GM12864 (cell line): ENCODE measurements at regions not wholly inside any gene's neighbourhood (a gene's known extent, or its start where the extent isn't known, plus 50 kb on each side); places are given as distances from the start of the nearest gene placed in this dataset.

Source experiments
- DNase-seq: peaks from one replicate; pipeline ENCODE4 v3.0.0-alpha.2; 2011; ENCODE audit warnings: low read depth
- H3K4me3 ChIP-seq: 2 replicates; pipeline ENCODE4 v1.5.1; 2011; ENCODE audit warnings: mild to moderate bottlenecking, low read depth, low read length, control low read depth
- CTCF ChIP-seq: IDR thresholded peaks from 2 replicates; pipeline ENCODE4 v1.5.1; 2011; ENCODE audit warnings: low read depth, mild to moderate bottlenecking, moderate library complexity, low read length, control low read depth, inconsistent platforms; ENCODE audit errors: missing control alignments

- no peak overlapping the region for H3K4me3 ChIP-seq
- no peak for TF ChIP-seq CTCF
- DNase-seq = no peak
Measured at GRCh38 chr14:43778937-43779639, 728.0 kb downstream of the FSCB start.

GRCh38 chr14:43778570-43778936 lies 728.5 kb downstream of the FSCB start:
- no peak overlapping the region for H3K4me3 ChIP-seq
- no peak for TF ChIP-seq CTCF
- no peak for DNase-seq

- TF ChIP-seq CTCF = no peak
- no peak overlapping the region for H3K4me3 ChIP-seq
- DNase-seq = no peak
Measured at GRCh38 chr14:43765474-43765873, 741.6 kb downstream of the FSCB start.

- H3K4me3 ChIP-seq = no peak overlapping the region
- TF ChIP-seq CTCF = no peak
Measured at GRCh38 chr14:43764433-43764832, 742.6 kb downstream of the FSCB start.

GRCh38 chr14:43755707-43756106 lies 751.4 kb downstream of the FSCB start:
- DNase-seq = no peak
- no peak overlapping the region for H3K4me3 ChIP-seq
- TF ChIP-seq CTCF = no peak

More at GRCh38 chr14:43764433-43764832, 742.6 kb downstream of the FSCB start:
- DNase-seq = no peak

- TF ChIP-seq CTCF = no peak
- H3K4me3 ChIP-seq = no peak overlapping the region
- DNase-seq = no peak
Measured at GRCh38 chr14:43754838-43755237, 752.2 kb downstream of the FSCB start.

GRCh38 chr14:43745746-43746145 lies 761.3 kb downstream of the FSCB start:
- DNase-seq = no peak
- H3K4me3 ChIP-seq = no peak overlapping the region
- TF ChIP-seq CTCF = no peak
